ENCODE measurements at regions not wholly inside any gene's neighbourhood (a gene's known extent, or its start where the extent isn't known, plus 50 kb on each side); places are given as distances from the start of the nearest gene placed in this dataset.

GRCh38 chr9:1115370-1115769 lies 65.2 kb downstream of the DMRT2 start:
- H3K4me3 ChIP-seq (ENCODE audit: low read length) = no peak overlapping the region
- no peak overlapping the region for H3K27ac ChIP-seq (ENCODE audit: low read depth, low read length)
- WGBS, 2 experiments (ENCODE audit: insufficient coverage in 1 of 2, insufficient read length in 1 of 2) = 93 to 100% methylated on average over 1 of the region's 3 CpGs
- no peaks in the 10 kb centered on the region for H3K27me3 ChIP-seq (ENCODE audit: control insufficient read depth, insufficient read depth, low read length, poor library complexity, severe bottlenecking)
- Mint-ChIP-seq H3K27me3 (ENCODE audit: insufficient read depth) (peaks cover 8% of the 10 kb centered on the region), H3K36me3 (ENCODE audit: low read depth) (no peaks in the 10 kb centered on the region), H3K4me3 (no peak overlapping the region), H3K4me1 (no peaks in the 10 kb centered on the region), H3K27ac (no peak overlapping the region), H3K9me3 (no peaks in the 10 kb centered on the region)
- TF ChIP-seq CTCF (conservative IDR thresholded peaks at IDR 0.05) = no peak
- no peaks in the 10 kb centered on the region for H3K4me1 ChIP-seq (ENCODE audit: control insufficient read depth, insufficient read depth, low read length)
- H3K9me3 ChIP-seq (ENCODE audit: control insufficient read depth, low read length) = no peaks in the 10 kb centered on the region
- H3K36me3 ChIP-seq (ENCODE audit: control insufficient read depth, insufficient read depth, low read length) = no peaks in the 10 kb centered on the region
- no peak overlapping the region for H3K9ac ChIP-seq (ENCODE audit: extremely low read depth, low read length, poor library complexity, severe bottlenecking)
- no peak for DNase-seq

- no peaks in the 10 kb centered on the region for H3K9me3 ChIP-seq (ENCODE audit: control insufficient read depth, low read length)
- 89 to 97% methylated on average over 1 of the region's 1 CpG for WGBS, 2 experiments (ENCODE audit: insufficient coverage in 1 of 2, insufficient read length in 1 of 2)
- H3K36me3 ChIP-seq (ENCODE audit: control insufficient read depth, insufficient read depth, low read length) = no peaks in the 10 kb centered on the region
- Mint-ChIP-seq H3K4me3 (no peak overlapping the region), H3K9me3 (no peaks in the 10 kb centered on the region), H3K27ac (no peak overlapping the region), H3K36me3 (ENCODE audit: low read depth) (no peaks in the 10 kb centered on the region), H3K4me1 (no peaks in the 10 kb centered on the region), H3K27me3 (ENCODE audit: insufficient read depth) (peaks cover 6% of the 10 kb centered on the region)
- no peak for DNase-seq
- no peak overlapping the region for H3K4me3 ChIP-seq (ENCODE audit: low read length)
- no peak overlapping the region for H3K9ac ChIP-seq (ENCODE audit: extremely low read depth, low read length, poor library complexity, severe bottlenecking)
- no peaks in the 10 kb centered on the region for H3K4me1 ChIP-seq (ENCODE audit: control insufficient read depth, insufficient read depth, low read length)
- TF ChIP-seq CTCF (conservative IDR thresholded peaks at IDR 0.05) = no peak
- H3K27me3 ChIP-seq (ENCODE audit: control insufficient read depth, insufficient read depth, low read length, poor library complexity, severe bottlenecking) = no peaks in the 10 kb centered on the region
- no peak overlapping the region for H3K27ac ChIP-seq (ENCODE audit: low read depth, low read length)
Observed at GRCh38 chr9:1117439-1117838, 67.3 kb downstream of the DMRT2 start.

- 61 to 71% methylated on average over 6 of the region's 6 CpGs for WGBS, 2 experiments (ENCODE audit: insufficient coverage in 1 of 2, insufficient read length in 1 of 2)
- no peaks in the 10 kb centered on the region for H3K9me3 ChIP-seq (ENCODE audit: control insufficient read depth, low read length)
- H3K36me3 Mint-ChIP-seq (ENCODE audit: low read depth) = no peaks in the 10 kb centered on the region
- no peaks in the 10 kb centered on the region for H3K9me3 Mint-ChIP-seq
- DNase-seq = no peak
- H3K4me3 Mint-ChIP-seq = no peak overlapping the region
- no peaks in the 10 kb centered on the region for H3K4me1 ChIP-seq (ENCODE audit: control insufficient read depth, insufficient read depth, low read length)
- no peak overlapping the region for H3K9ac ChIP-seq (ENCODE audit: extremely low read depth, low read length, poor library complexity, severe bottlenecking)
- H3K27me3 ChIP-seq (ENCODE audit: control insufficient read depth, insufficient read depth, low read length, poor library complexity, severe bottlenecking) = no peaks in the 10 kb centered on the region
- H3K4me1 Mint-ChIP-seq = no peaks in the 10 kb centered on the region
- peaks cover 8% of the 10 kb centered on the region for H3K27me3 Mint-ChIP-seq (ENCODE audit: insufficient read depth)
- H3K27ac Mint-ChIP-seq = no peak overlapping the region
- H3K27ac ChIP-seq (ENCODE audit: low read depth, low read length) = no peak overlapping the region
- H3K36me3 ChIP-seq (ENCODE audit: control insufficient read depth, insufficient read depth, low read length) = no peaks in the 10 kb centered on the region
- H3K4me3 ChIP-seq (ENCODE audit: low read length) = no peak overlapping the region
- TF ChIP-seq CTCF (conservative IDR thresholded peaks at IDR 0.05) = no peak
Observed at GRCh38 chr9:1120500-1121165, 70.5 kb downstream of the DMRT2 start.

All from endodermal cell (in vitro differentiated cells).